Activated CD4-positive, alpha-beta T cell treated with anti-CD3 and anti-CD28 coated beads, Interleukin-2, amount 10 ng/mL, durations not matched to agents 24 days and 14 days (primary cell): ENCODE measurements at regions not wholly inside any gene's neighbourhood (a gene's known extent, or its start where the extent isn't known, plus 50 kb on each side); places are given as distances from the start of the nearest gene placed in this dataset.

ENCODE experiments used
- DNase-seq: peaks from one replicate; pipeline ENCODE4 v3.0.0; 2022
- H3K27ac Mint-ChIP-seq: one replicate; pipeline ENCODE4 v1.8.0; 2022; ENCODE audit warnings: mild to moderate bottlenecking, mixed read lengths
- H3K27me3 Mint-ChIP-seq: one replicate; pipeline ENCODE4 v1.8.0; 2022; ENCODE audit warnings: mixed read lengths
- H3K36me3 Mint-ChIP-seq: one replicate; pipeline ENCODE4 v1.8.0; 2022; ENCODE audit warnings: low read depth, mild to moderate bottlenecking, mixed read lengths
- H3K4me1 Mint-ChIP-seq: one replicate; pipeline ENCODE4 v1.8.0; 2021; ENCODE audit warnings: mixed read lengths
- H3K4me3 Mint-ChIP-seq: one replicate; pipeline ENCODE4 v1.8.0; 2022; ENCODE audit warnings: mild to moderate bottlenecking, moderate library complexity, mixed read lengths
- H3K9me3 Mint-ChIP-seq: one replicate; pipeline ENCODE4 v1.8.0; 2021; ENCODE audit warnings: mixed read lengths
- intact Hi-C: fragments of 100-400 bp; cut with micrococcal nuclease; formaldehyde crosslinking; loops from one replicate; pipeline ENCODE4 v1.15.1; 2023

GRCh38 chr4:13067077-13067476, 417.1 kb downstream of the RAB28 start:
- Mint-ChIP-seq H3K9me3 (no peaks in the 10 kb centered on the region), H3K4me1 (no peaks in the 10 kb centered on the region), H3K36me3 (no peaks in the 10 kb centered on the region), H3K27ac (no peak overlapping the region), H3K27me3 (no peaks in the 10 kb centered on the region), H3K4me3 (no peak overlapping the region)
- no peak for DNase-seq
- intact Hi-C loops: no loop called here

GRCh38 chr4:13059019-13059418, 425.1 kb downstream of the RAB28 start:
- no peak overlapping the region for H3K4me3 Mint-ChIP-seq
- DNase-seq: no peak
- no peaks in the 10 kb centered on the region for H3K27me3 Mint-ChIP-seq
- H3K4me1 Mint-ChIP-seq: no peaks in the 10 kb centered on the region
- no peaks in the 10 kb centered on the region for H3K9me3 Mint-ChIP-seq
- intact Hi-C loops: no loop called here
- H3K36me3 Mint-ChIP-seq: no peaks in the 10 kb centered on the region
- no peak overlapping the region for H3K27ac Mint-ChIP-seq

DNA sequence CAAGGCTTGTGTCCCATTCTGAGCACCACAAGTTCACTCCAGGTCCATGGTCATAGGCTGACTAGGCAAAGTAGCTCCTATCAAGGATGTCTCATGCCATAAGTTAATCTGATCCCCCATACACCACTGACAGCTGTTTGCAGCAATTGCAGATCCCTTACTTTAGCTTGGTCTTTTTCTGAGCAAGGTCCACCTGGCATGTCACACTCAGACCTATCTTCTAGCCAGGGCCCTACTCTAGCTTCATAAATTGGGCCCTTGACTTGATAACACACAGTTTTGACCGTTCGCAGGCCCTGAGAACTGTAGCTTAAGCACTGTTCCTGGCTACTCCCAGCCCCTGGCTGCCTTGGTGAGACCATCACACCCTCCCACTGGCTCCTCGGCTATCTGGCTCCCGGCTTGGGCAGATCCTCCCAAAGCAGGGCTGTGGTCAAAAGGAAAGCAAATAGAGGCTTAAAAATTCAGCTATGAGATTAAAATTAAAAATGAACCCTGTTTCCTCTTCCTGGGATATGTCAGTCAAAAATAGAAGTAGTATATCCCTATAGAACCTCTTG, 427.4 kb downstream of the RAB28 start:
- H3K27ac Mint-ChIP-seq: no peak overlapping the region
- intact Hi-C loops: no loop called here
- no peaks in the 10 kb centered on the region for H3K36me3 Mint-ChIP-seq
- no peak for DNase-seq
- H3K4me1 Mint-ChIP-seq: no peaks in the 10 kb centered on the region
- H3K27me3 Mint-ChIP-seq: no peaks in the 10 kb centered on the region
- no peak overlapping the region for H3K4me3 Mint-ChIP-seq
- H3K9me3 Mint-ChIP-seq: peaks cover 3% of the 10 kb centered on the region

- Mint-ChIP-seq H3K36me3 (no peaks in the 10 kb centered on the region), H3K27me3 (no peaks in the 10 kb centered on the region), H3K9me3 (peaks cover 3% of the 10 kb centered on the region), H3K4me3 (no peak overlapping the region), H3K27ac (no peak overlapping the region), H3K4me1 (no peaks in the 10 kb centered on the region)
- intact Hi-C loops: no loop called here
- DNase-seq: no peak
Observed at GRCh38 chr4:13054420-13054970, 429.6 kb downstream of the RAB28 start.

- no peaks in the 10 kb centered on the region for H3K27me3 Mint-ChIP-seq
- peaks cover 3% of the 10 kb centered on the region for H3K9me3 Mint-ChIP-seq
- no peak overlapping the region for H3K27ac Mint-ChIP-seq
- intact Hi-C loops: no loop called here
- H3K4me1 Mint-ChIP-seq: no peaks in the 10 kb centered on the region
- DNase-seq: no peak
- no peaks in the 10 kb centered on the region for H3K36me3 Mint-ChIP-seq
- no peak overlapping the region for H3K4me3 Mint-ChIP-seq
Observed at GRCh38 chr4:13047591-13047990, 436.5 kb downstream of the RAB28 start.

GRCh38 chr4:13036841-13037240, 447.3 kb downstream of the RAB28 start:
- no peak for DNase-seq
- intact Hi-C loops: no loop called here
- H3K9me3 Mint-ChIP-seq: no peaks in the 10 kb centered on the region
- H3K27me3 Mint-ChIP-seq: no peaks in the 10 kb centered on the region
- no peaks in the 10 kb centered on the region for H3K36me3 Mint-ChIP-seq
- H3K27ac Mint-ChIP-seq: no peak overlapping the region
- H3K4me1 Mint-ChIP-seq: no peaks in the 10 kb centered on the region
- no peak overlapping the region for H3K4me3 Mint-ChIP-seq

- DNase-seq: no peak
- H3K36me3 Mint-ChIP-seq: no peaks in the 10 kb centered on the region
- no peak overlapping the region for H3K4me3 Mint-ChIP-seq
- no peaks in the 10 kb centered on the region for H3K27me3 Mint-ChIP-seq
- no peaks in the 10 kb centered on the region for H3K9me3 Mint-ChIP-seq
- no peak overlapping the region for H3K27ac Mint-ChIP-seq
- no peaks in the 10 kb centered on the region for H3K4me1 Mint-ChIP-seq
- intact Hi-C loops: no loop called here
Observed at GRCh38 chr4:13032936-13033335, 451.2 kb downstream of the RAB28 start.

- Mint-ChIP-seq H3K27me3 (no peaks in the 10 kb centered on the region), H3K9me3 (peaks cover 3% of the 10 kb centered on the region), H3K27ac (no peak overlapping the region), H3K4me3 (no peak overlapping the region), H3K36me3 (no peaks in the 10 kb centered on the region), H3K4me1 (no peaks in the 10 kb centered on the region)
- intact Hi-C loops: no loop called here
- DNase-seq: no peak
Observed at GRCh38 chr4:13024147-13025105, 459.7 kb downstream of the RAB28 start.

DNA sequence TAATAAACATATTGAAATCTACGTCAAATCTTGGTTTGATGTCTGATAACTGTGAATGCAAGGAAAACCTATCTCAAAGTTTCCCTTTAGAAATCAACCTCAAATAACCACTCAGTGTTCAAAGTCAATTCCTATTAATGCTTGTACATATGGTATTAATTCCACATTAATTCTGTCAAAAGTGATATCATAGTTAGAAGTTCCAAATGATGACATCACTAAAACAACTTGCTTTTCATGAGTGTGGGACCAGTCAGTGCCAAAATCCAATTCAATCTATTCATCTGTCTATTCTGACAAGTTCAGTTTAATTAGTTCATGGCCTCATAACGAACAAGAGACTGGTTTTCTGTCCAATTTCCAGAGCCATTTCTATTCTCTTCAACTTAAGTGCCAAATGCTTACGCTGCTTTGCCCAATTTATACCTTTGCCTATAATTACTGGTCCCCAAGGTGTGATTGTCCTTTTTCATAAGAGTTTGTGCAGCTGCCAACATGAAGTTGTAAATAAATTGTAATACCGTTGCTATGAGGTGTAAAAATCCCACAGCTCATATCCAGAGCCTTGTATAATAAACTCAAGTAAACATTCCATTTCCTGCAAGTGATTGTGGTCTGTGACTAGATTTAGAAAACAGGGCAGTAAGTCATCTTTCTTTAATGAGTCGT, 476.2 kb downstream of the RAB28 start:
- Mint-ChIP-seq H3K36me3 (no peaks in the 10 kb centered on the region), H3K27me3 (no peaks in the 10 kb centered on the region), H3K4me1 (no peaks in the 10 kb centered on the region), H3K9me3 (peaks cover 3% of the 10 kb centered on the region), H3K4me3 (no peak overlapping the region), H3K27ac (no peak overlapping the region)
- no peak for DNase-seq
- intact Hi-C loops: no loop called here

DNA sequence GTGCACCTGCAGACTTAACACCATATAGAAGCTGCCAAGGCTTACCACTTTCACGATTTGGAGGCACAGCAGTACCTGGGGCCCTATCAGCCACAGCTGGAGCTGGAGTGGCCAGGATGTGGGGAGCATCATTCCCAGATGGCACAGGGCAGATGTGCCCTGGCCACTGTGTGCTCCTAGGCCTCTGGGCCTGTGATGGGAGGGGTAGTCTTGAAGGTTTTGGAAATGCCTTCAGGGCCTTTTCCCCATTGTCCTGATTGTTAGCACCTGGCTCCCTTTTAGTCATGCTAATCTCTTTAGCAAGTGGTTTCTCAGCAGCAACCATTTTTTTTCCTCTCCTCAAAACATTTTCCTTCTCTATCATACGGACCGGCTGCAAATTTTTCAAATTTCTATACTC, 490.2 kb downstream of the RAB28 start:
- Mint-ChIP-seq H3K27me3 (no peaks in the 10 kb centered on the region), H3K9me3 (peaks cover 7% of the 10 kb centered on the region), H3K27ac (no peak overlapping the region), H3K4me1 (no peaks in the 10 kb centered on the region), H3K4me3 (no peak overlapping the region), H3K36me3 (no peaks in the 10 kb centered on the region)
- DNase-seq: no peak
- intact Hi-C loops: no loop called here

DNA sequence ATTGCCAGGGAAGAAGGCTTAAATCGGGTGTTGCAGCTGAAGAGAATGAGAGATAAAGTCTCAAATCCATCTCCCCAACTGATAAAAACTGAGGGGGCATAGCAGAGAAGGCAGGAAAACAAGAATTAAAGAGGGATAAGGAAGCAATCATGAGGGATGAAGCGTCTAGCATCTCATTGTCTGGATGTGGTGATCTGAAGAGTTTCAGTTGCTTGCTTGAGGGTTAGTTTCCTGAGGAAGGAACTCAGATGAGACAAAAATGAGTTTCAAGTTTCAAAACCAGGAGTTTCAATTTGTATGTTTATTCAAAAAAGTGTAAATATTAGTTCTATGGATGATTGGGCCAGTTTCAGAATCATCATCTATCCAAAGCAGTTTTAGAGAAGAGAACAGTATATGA, 496.9 kb downstream of the RAB28 start:
- intact Hi-C loops: no loop called here
- H3K4me3 Mint-ChIP-seq: no peak overlapping the region
- no peak overlapping the region for H3K27ac Mint-ChIP-seq
- H3K9me3 Mint-ChIP-seq: peaks cover 8% of the 10 kb centered on the region
- H3K4me1 Mint-ChIP-seq: no peaks in the 10 kb centered on the region
- DNase-seq: no peak
- no peaks in the 10 kb centered on the region for H3K27me3 Mint-ChIP-seq
- no peaks in the 10 kb centered on the region for H3K36me3 Mint-ChIP-seq

GRCh38 chr4:12979797-12980196, 504.3 kb downstream of the RAB28 start:
- Mint-ChIP-seq H3K4me3 (no peak overlapping the region), H3K4me1 (no peaks in the 10 kb centered on the region), H3K27me3 (no peaks in the 10 kb centered on the region), H3K9me3 (peaks cover 11% of the 10 kb centered on the region), H3K36me3 (no peaks in the 10 kb centered on the region), H3K27ac (no peak overlapping the region)
- no peak for DNase-seq
- intact Hi-C loops: no loop called here

DNA sequence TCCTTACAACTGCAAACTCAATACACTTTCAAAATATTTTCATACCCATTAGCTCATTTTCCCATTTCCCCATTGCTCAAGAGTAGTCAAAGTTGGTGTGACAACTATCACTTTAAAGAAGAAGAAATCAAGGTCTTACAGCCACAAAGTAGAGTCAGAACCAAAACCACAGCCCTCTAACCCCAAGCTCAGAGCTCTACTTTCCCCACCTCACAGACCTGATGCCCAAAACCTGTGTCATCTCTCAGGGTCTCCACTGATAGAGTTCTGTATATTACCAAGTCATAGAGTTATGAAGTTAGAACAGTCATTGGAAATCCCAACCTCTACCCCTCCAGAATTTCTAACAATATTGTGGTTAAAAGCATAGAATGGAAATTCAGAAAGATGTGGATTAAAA, 505.8 kb downstream of the RAB28 start:
- Mint-ChIP-seq H3K27ac (no peak overlapping the region), H3K4me1 (no peaks in the 10 kb centered on the region), H3K27me3 (no peaks in the 10 kb centered on the region), H3K4me3 (no peak overlapping the region), H3K36me3 (no peaks in the 10 kb centered on the region), H3K9me3 (peaks cover 5% of the 10 kb centered on the region)
- intact Hi-C loops: no loop called here
- DNase-seq: no peak

DNA sequence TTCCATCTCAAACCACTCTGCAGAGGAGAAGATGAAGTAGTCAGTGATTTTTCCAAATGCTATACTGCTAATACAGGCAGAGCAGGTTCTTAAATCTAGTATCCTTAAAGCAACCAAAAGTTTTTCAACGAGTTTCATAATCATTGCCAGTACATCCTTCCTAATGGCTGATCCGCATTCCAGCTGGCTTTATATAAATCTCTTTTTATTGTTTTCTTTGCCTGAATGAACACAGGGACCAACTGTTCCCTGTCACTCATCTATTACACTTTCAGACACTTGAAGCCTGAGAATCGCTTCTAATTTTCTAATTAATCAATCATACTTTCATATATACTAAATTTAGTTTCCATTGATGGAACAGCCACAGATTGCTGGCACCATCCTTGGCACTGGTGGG, 508.6 kb downstream of the RAB28 start:
- no peaks in the 10 kb centered on the region for H3K4me1 Mint-ChIP-seq
- H3K36me3 Mint-ChIP-seq: no peaks in the 10 kb centered on the region
- no peak for DNase-seq
- H3K27me3 Mint-ChIP-seq: no peaks in the 10 kb centered on the region
- no peak overlapping the region for H3K27ac Mint-ChIP-seq
- H3K4me3 Mint-ChIP-seq: no peak overlapping the region
- peaks cover 5% of the 10 kb centered on the region for H3K9me3 Mint-ChIP-seq
- intact Hi-C loops: no loop called here
